Stimulated activated naive CD8-positive, alpha-beta T cell treated with anti-CD3 and anti-CD28 coated beads, Interleukin-15, Interleukin-2, amounts not matched to agents 100 U/mL and 50 U/mL, for 24 hours (primary cell): ENCODE measurements at regions not wholly inside any gene's neighbourhood (a gene's known extent, or its start where the extent isn't known, plus 50 kb on each side); places are given as distances from the start of the nearest gene placed in this dataset.

ENCODE experiments used
- ATAC-seq: fragments of 150-1000 bp; cut with Tn5 transposase; one replicate; pipeline ENCODE4 v1.10.0; 2021
- DNase-seq: peaks from one replicate; pipeline ENCODE4 v3.0.0; 2021

DNA sequence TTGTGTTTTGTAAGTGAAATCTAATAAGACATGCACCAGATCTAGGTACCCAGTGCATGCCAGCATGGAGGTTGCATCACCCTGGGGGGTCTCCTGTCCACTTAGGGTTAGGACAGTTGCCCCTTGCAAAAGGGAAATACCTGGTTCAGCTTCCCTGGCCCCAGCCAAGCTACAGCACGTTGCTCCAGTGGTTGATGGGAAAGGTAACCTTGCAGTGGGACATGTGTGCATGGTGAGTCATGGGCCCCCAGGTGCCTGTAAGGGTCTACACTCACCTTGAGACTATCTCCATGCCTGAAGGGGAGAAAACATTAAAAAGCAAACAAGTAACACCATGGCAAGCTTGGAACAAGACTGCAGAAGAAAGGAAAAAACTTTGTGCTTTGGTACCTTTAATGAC lies 143.9 kb downstream of the LSM5 start:
- ATAC-seq: no peak

DNA sequence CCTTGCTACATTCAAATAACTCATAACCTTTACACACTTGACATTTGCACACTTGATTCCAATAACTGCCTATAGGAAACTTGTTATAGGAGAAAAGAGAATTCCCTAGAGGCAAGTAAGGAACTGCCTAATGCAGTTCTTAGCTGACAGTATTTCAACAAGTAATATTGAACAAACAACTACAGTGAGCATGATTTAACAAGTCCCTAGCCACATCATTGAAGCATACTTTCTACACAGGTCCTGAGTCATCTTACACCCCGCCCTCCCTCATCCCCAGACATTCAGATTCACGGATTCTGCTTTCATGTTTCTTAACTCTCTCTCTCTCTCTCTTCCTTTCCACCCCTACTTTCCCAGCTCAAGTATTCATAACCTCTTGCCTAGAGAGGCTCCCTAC lies 153.5 kb downstream of the LSM5 start:
- ATAC-seq (no peak), DNase-seq (no peak)

More for the DNA sequence above, 143.9 kb downstream of the LSM5 start:
- no peak for DNase-seq

DNA sequence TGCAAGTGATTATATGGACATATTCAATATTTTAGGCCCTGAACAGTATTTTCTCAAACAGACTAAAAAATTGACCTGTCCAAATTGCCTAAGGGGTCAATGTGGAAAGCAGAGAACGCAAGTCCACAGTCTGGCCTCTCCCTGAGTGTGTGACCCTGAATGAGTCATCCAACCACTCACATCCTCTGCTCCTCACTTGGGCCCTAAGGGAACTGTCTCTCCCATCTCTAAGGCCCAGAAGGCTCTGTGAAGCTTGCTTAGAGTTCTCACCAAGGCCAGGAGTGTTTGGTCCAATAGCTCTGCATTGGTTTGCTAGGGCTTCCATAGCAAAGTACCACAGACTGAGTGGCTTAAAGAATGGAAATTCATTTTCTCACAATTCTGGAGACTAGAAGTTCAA lies 155.1 kb downstream of the LSM5 start:
- ATAC-seq (no peak), DNase-seq (no peak)

DNA sequence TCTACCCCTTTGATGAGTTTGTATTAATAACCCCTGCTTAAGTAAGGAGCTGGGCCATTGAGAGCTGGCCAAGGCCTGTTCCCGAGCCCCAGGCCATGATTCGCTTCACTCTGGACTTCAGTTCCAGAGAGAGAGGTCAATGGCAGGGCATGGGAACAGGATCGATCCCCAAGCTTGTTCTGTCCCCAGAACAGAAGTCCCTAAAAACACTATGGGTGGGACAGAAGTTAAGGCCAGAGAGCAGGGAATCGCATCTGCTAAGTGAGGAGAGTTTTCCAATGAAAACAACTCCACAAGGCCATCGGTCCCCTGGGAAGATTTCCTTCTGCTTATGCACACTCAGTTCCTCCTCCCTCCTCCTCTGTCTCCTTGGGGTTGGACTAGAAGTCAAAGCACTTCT lies 159.6 kb downstream of the LSM5 start:
- ATAC-seq (no peak), DNase-seq (no peak)

DNA sequence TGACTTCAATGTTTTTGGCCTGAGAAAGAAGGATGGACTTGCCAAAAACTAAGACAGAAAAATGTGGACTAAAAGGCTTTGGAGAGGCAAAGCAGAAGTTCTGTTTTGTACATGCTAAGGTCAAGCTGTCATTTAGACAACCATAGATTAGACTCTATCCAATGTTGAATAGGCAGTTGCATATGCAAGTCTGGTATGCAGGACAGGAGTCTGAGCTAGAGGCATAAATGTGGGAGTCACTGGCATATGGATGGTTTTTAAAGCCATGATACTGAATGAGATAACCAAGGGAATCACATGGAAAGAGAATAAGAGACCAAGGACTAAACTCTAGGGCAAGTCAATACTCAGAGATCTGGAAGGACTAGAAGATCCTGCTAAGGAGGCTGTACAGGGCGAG lies 164.1 kb downstream of the LSM5 start:
- no peak for ATAC-seq
- no peak for DNase-seq

DNA sequence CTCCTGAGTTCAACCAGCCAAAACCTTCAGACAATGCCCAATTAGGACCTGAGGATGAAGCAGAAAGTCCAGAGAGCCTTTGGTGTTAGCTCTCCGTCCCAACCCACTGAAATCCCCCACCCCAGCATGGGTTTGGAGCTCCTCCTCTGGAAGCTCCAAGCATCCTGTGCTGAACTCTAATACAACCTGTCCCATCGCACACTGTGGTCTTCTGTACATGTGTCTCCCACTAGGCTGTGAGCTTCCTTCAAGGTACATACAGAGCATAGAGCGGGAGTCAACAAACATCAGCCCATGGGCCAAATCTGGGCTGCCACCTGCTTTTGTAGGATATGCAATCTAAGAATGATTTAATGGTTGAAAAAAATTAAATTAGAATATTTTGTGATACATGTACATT lies 166.5 kb downstream of the LSM5 start:
- ATAC-seq (no peak), DNase-seq (no peak)

DNA sequence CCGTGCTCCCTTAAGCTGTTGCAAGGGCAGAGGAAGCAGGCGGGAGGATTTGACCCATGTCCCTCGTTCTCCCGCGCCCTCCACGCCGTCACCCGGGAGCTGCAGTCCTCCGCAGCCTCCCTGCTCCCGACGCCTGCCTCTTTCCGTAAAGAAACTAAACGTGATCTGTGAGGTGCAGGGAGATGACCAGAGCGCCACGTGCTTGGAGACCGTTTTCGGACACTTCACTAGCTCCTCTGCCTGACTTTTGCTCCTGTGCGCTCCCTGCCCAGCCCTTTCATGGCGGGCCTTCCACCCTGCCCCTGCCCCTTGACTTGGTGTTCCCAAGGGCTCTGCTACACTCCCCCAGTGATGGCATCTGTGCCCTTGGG lies 171.2 kb downstream of the LSM5 start:
- no peak for ATAC-seq
- no peak for DNase-seq

DNA sequence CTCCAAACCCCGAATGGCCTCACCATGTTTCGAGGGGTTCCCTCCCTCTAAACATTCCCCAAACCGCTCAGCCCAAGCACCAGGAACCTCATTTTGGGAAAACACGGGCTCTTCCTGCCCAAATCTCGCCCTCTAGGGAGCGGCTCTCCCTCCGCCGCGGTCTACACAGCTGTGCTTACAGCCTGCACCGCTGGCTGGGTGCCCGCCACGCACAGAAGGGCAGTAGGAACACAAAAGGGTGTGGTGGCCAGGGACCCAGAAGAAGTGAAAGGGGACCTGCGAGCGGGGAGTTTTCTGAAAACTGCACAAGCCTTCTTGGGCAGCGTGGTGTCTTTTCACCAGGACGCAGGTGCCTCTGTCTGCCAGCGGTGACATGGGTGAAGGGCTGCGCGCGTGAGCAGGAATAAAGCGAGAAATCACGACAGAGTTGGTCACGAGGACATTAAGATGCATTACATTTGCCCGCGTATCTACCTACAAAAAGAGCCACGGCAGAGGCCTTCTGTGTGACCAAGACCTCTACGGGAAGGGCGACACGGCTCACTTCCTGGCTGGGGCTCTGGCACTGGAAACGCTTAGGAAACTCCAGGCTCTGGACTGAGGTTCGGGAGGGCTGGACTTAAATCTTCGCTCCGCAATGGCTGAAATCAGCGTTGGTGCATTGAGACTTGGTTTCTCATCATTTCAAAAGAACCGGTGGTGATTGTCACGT lies 171.7 kb downstream of the LSM5 start:
- ATAC-seq: no peak
- no peak for DNase-seq

DNA sequence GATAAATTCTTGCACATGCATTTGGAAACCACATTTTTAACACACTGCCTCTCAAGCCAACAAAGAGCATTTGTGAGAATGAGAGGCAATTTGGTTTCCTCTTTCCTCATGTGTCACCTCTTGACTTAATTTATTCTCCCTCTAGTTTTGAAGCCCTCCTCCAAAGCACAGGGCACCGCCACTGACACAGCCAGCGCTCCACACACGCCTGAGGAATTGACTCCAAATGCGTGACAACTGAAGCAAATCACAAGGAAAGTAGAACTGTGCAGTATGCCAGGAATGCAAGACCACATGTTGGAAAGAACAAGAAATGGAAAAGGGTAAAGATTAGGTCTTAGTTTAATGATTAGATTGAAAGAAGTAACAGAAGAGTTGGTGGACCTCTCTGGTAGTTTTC lies 173.3 kb downstream of the LSM5 start:
- DNase-seq: no peak
- ATAC-seq: no peak

DNA sequence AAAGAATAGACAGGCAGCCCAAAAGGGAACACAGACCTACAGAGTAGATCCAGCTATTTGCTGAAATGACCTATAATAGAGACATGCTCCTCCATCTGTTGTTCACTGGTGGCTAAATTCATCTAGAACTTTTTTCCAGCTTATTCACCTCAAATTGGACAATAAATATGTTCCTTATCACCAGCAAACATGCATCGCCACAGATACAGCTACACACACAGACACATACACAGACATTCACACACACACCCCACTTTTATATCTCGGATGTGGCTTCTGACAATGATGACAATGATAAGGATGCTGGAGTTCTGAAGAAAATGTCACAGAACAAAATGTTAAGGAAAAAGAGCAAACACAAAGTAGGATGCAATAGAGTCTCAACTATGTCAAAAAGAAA lies 175.4 kb downstream of the LSM5 start:
- ATAC-seq (no peak), DNase-seq (no peak)

DNA sequence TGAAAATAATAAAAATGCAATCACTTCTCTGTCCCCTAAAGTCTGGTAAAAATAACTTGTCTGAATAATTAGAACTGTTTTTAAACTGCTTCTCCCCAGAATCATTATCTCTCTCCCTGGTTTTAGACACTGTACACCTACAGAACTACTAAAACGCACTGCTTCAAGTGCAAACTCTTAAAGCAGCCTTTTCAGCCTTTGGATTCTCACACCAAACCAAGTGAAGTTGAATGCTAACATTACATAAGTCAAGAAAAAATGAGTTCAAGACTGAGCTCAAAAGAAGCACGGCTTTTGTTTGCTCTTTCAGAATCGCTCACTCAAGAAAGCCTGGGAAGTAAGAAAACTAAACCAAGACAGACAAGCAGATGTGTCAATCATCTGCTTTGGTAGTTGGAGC lies 188.8 kb downstream of the LSM5 start:
- DNase-seq (no peak), ATAC-seq (no peak)

DNA sequence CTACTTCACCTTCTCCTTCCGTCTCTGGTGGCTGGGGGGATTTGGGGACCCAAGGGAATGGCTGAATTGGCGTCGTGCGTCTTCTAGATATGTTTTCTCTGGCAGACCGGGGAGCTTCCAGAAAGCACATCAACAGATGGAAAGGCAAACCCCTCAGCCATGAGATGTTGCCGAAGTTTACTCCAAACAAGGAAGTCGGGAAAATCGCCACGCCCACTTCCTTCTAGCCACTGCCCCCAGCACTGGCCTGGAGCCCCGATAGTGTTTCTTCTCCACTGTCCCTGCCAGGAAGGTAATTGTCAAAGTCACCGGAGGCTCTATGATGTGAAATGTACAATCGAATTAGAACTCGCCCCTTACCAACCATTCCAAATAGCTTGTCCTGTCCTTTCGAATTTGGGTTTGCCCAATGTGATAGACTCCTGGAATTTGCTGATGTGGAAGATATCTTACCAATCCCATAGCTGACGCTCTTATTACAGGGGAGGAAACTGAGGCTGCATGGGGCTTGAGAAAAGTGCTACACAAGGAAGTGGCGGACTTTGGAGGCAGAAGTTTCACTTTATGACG lies 191.0 kb downstream of the LSM5 start:
- no peak for ATAC-seq
- no peak for DNase-seq

DNA sequence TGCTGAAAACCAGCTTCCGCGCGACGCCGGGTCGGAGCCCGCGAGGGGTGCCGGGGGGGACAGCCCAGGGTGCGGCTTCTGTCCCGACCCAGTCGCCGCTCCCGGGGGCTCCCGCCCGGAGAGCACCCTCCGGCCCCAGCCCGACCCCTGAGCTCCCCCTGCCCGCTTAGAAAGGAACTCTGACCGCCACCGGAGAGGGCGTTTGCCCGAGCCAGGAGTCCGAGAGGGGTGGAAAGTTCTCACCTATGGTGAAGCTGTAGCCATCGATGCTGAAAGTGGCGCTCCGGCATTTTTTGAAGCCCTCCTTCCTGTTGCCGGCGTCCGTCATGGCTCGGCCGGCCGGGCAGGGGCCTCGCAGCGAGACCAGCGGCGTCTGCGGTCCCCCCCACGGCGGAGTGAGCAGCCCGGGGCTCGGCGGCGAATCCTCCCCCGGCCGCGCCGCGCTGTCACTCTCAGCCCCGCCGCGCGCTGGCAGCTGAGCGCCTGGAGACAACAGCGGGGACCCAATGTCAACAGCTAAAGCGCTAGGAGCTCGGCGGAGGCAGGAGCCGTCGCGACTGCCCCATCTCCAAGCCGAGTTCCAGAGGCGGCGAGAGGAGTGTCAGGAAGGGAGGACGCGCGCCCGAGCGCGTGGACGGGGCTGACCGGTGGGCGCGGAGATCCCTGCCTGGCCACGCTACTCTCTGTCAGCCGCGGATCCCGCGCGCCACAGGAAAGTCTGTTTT lies 191.6 kb downstream of the LSM5 start:
- ATAC-seq: no peak
- DNase-seq: no peak

DNA sequence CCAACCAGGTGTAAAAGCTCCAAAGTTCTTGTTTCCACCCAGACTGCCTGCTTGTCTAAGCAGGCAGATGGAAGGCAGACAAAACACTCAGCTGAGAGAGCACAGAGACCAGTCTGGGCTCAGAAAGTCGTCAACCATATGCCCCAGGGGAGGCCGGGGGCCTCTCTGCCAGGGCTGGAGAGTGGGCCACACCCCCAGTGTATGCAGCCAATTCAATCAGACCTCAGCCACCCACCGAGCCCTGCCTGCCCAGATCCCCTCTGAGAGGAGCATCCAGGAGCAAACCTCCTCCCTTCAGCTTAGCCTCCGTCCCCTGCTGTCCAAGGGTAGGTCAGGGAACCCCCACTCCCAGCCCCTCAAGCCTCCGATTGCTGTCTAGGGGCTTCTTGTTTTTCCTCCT lies 196.3 kb downstream of the LSM5 start:
- ATAC-seq: no peak
- no peak for DNase-seq

DNA sequence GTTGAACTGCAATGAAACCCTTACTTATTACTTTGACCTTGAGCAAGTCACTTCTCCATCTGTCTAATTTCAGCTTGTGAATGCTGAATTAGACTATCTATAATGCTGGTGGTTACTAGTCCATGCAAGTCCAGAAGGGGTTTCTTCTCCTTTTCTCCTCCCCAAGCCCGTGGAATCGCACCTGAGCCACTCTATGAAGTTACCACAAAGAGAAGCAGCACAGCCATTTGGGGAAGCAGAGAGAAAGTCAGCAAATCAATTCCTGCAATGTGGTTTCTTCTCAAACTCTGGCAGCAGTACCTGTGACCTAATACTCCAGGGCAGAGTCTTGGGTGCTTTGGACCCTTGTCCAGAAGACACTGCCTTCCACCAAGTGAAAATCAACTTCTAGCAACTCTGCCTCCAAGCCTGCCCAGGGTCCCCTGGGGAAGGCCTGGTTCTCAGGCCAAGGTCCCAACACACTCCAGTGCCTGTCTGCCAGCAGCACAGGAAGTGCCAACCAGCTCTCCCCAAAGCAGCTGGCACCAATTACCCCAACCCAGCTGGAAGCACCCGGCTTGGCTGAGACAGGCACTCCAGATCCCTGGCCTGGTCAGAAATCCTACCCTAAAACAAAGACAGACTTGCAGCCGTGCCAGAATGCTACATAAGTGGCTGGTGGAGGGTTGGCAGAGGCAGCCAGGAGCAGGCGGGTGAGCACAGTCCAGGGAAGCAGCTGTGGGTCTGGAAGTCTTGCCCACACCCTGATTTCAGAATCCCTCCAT lies 200.3 kb downstream of the LSM5 start:
- ATAC-seq: no peak

DNA sequence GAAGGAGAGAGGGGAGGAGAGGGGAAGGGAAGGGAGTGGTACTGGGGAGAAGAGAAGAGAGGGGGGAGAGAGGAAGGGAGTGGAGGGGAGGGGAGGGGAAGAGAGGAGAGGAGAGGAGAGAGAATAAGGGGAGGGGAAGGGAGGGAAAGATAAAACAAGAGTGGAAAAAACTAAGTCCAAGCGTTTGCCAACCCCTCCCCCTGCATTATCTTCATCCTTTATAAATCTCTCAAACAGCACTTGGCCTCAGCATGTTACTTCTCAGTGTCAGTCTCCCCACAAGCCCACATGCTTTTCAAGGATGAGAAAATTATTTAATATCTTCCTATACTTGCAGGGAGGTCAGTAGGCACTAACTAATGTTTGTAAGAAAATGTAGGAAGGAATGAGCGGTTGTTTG lies 204.5 kb downstream of the LSM5 start:
- no peak for ATAC-seq
- no peak for DNase-seq

More for the DNA sequence above, 200.3 kb downstream of the LSM5 start:
- DNase-seq: no peak

DNA sequence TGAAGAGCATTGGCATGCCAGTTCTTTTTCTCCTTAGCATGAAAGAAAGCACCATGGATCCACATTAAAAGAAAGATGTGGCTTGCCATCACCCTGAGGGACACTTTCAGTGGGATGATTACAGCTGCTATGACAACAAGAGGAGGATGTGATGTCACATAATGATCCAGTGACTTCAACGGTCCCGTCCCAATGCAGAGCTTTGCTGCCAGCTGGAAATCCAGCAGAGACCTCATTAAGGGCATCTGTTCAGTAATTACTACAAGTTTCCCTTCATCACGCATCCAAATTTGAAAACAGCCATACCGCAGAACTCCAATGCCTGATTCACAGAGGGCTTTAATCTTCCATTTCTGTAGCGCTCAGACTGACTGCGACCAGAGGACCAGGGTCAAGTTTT lies 206.6 kb downstream of the LSM5 start:
- no peak for DNase-seq
- no peak for ATAC-seq

DNA sequence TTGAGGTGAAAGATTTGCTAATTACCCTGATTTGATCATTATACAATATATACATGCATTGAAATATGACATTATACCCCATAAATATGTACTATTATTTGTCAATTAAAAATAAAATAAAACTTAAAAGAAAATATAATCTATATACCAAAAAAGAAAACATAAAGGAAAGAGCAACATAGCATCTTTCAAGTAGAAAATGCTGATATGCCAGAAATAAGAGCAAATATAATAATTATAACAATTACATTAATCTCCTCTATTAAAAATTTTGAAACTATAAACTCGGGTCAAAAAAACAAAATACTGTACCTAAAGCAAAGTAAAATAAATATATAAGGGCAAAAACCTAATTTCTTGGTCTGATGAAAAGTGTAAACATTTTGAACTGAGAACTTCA lies 209.3 kb upstream of the PDE1C start:
- ATAC-seq (no peak), DNase-seq (no peak)

DNA sequence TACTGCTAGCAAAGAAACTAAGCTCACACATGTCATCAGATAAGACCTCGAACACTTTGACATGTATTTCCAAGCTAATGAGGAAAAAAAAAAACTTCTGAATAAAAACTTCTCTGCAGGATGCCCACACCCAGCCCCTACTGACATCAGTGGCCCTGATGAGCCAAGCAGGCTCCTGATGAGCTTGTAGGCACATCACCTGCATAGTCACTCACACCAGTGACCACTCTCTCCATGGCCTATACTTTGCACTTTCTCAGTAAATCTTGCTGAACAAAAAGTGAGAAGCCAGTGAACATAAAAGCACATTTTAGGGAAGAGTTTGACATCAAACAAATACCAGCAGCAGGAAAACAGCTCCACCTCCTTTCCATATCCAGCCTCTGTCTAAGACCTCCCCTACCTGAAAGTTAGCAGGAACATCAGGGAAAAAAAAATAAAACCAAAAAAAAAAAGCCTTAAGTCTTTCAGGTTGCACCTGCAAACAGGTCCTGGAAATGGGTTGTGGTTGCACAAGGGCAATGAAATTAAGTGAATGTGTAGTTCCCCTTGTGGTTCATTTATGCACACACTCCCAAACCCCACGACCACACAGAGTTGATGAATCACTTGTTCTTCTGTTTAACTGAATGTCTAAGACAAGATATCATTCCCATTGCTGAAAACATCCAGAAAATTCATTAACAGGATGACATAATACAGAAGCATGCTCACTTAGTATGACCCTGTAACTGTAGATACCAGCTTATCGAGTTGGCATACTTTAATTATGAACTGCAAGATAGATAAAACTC lies 205.2 kb upstream of the PDE1C start:
- DNase-seq (peak; percentile 4), ATAC-seq (no peak)

DNA sequence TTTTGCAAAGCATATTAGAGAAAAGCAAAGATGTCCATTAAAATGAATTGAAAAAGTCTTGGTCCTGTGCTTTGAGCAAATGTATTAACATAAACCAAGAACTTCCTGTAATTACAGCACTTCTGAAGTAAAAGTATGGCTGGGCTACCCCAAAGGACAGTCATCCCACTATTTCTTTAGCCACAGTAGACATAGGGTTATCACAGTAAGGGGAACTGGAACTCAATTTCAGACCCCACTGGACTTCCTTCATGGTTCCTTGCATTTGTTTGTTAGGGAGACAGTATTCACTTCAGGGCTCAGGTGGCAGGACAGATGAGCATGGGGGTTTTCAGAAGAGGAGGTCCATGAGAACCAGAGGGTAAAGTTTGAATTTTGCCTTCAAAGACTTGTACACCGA lies 203.1 kb upstream of the PDE1C start:
- ATAC-seq (no peak), DNase-seq (no peak)

DNA sequence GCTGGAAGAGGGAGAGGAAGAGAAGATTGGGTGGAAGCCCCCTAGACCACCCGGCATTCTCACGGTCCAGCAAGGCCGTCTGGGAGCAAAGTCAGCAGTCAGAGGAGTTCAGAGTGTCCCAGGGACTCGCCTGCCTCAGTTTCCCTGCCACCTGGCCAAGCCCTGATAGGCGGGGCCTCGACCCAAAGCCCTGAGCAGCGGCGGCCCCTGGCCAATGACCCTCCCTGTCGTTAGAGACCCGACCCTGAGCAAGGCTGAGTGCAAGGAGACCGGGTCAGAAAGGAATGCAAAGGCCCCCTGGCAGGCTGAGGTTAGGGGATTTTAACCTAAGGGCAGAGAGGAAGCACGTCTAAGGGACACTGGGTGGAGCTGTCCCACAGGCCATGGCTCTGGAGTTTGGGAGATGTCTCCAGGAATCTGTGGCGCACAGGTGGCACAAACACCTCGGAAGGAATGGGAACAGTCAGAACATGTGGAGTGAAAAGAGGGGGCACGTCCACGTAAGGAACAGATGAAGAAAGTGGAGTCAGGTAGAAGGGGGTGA lies 196.8 kb upstream of the PDE1C start:
- DNase-seq (no peak), ATAC-seq (no peak)

DNA sequence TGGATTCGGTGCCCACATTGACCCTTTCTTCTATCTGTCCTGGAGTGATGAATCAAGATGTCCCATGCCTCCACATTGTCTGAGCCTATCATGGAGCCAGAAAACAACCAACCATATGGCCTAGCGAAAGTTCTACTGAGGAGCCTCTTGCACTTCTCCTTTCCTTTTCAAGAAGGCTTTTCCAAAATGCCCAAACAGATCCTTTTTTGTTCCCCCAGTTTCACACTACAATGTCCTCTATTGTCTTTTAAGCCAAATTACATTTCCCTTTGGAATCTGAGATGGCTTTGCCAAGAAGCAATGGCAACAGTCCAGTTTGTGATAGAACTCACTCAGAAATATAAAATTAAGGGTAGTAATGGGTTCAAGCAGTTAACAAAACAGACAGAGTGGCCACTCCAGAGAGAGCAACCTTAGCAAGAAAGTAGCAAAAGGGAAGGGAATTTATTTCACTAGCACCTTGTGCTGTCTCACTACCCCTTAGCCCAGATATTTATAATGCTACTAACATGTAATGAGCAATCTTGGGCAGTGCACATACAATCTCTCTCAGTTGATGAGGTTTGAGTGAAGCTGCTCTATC lies 194.6 kb upstream of the PDE1C start:
- no peak for ATAC-seq

More for the DNA sequence above, 194.6 kb upstream of the PDE1C start:
- no peak for DNase-seq
